ENCODE measurements at regions not wholly inside any gene's neighbourhood (a gene's known extent, or its start where the extent isn't known, plus 50 kb on each side); places are given as distances from the start of the nearest gene placed in this dataset.
"Not testable (repeated sequence)": the region's sequence is repeated elsewhere in the genome, so short reads cannot be mapped to it uniquely, and the experiment has no call there.

- H3K4me2 ChIP-seq, result peak overlapping the region; percentile 47
- no peaks in the 10 kb centered on the region for H3K27me3 ChIP-seq
- H3K9me3 ChIP-seq (ENCODE audit: low read depth), result no peaks in the 10 kb centered on the region
- H2AFZ ChIP-seq (replicated peaks), result peak overlapping the region; percentile 17
- Mint-ChIP-seq H3K4me1 (peaks cover 63% of the 10 kb centered on the region), H3K36me3 (no peaks in the 10 kb centered on the region), H3K4me3 (no peak overlapping the region), H3K9me3 (peaks cover 14% of the 10 kb centered on the region), H3K27ac (peak overlapping the region; percentile 78), H3K27me3 (ENCODE audit: insufficient read depth, low read depth) (peaks cover 6% of the 10 kb centered on the region)
- H4K20me1 ChIP-seq (ENCODE audit: low read depth), result no peaks in the 10 kb centered on the region
- no peak overlapping the region for H3K4me3 ChIP-seq
- no peaks in the 10 kb centered on the region for H3K36me3 ChIP-seq
- H3K4me1 ChIP-seq, result peaks cover 23% of the 10 kb centered on the region
- no peaks in the 10 kb centered on the region for H3K79me2 ChIP-seq (ENCODE audit: low read depth)
- TF ChIP-seq CTCF (IDR thresholded peaks at IDR 0.05) (no peak), EZH2 (IDR thresholded peaks at IDR 0.05) (no peak), EZH2phosphoT487 (IDR thresholded peaks at IDR 0.05) (no peak)
- H3K9ac ChIP-seq, result no peak overlapping the region
- peaks cover 3% of the 10 kb centered on the region for H3F3A ChIP-seq (ENCODE audit: low read depth)
- H3K27ac ChIP-seq, result no peak overlapping the region
- DNase-seq (ENCODE audit: low spot score), result peak; percentile 58
These were observed 527.0 kb upstream of the B3GAT1 start for GRCh38 chr11:134939031-134939430.

- H3K4me3 Mint-ChIP-seq, result no peak overlapping the region
- no peaks in the 10 kb centered on the region for H3K79me2 ChIP-seq (ENCODE audit: low read depth)
- H3K27ac ChIP-seq, result no peak overlapping the region
- no peak overlapping the region for H3K9ac ChIP-seq
- peaks cover 6% of the 10 kb centered on the region for H3K27me3 Mint-ChIP-seq (ENCODE audit: insufficient read depth, low read depth)
- no peaks in the 10 kb centered on the region for H4K20me1 ChIP-seq (ENCODE audit: low read depth)
- H3K4me3 ChIP-seq, result no peak overlapping the region
- peaks cover 17% of the 10 kb centered on the region for H3K9me3 Mint-ChIP-seq
- no peaks in the 10 kb centered on the region for H3K9me3 ChIP-seq (ENCODE audit: low read depth)
- H3K27me3 ChIP-seq, result no peaks in the 10 kb centered on the region
- no peaks in the 10 kb centered on the region for H3K36me3 ChIP-seq
- H3K4me1 ChIP-seq, result peaks cover 23% of the 10 kb centered on the region
- peak overlapping the region; percentile 15 for H3K27ac Mint-ChIP-seq
- no peaks in the 10 kb centered on the region for H3K36me3 Mint-ChIP-seq
- TF ChIP-seq CTCF (IDR thresholded peaks at IDR 0.05) (no peak), EZH2phosphoT487 (IDR thresholded peaks at IDR 0.05) (no peak), EZH2 (IDR thresholded peaks at IDR 0.05) (no peak)
- no peak for DNase-seq (ENCODE audit: low spot score)
- H3F3A ChIP-seq (ENCODE audit: low read depth), result peaks cover 3% of the 10 kb centered on the region
- H3K4me2 ChIP-seq, result peak overlapping the region; percentile 47
- H2AFZ ChIP-seq (replicated peaks), result peak overlapping the region; percentile 17
- H3K4me1 Mint-ChIP-seq, result peaks cover 55% of the 10 kb centered on the region
These were observed 526.2 kb upstream of the B3GAT1 start for GRCh38 chr11:134938212-134938611.

- H4K20me1 ChIP-seq (ENCODE audit: low read depth); H3K79me2 ChIP-seq (ENCODE audit: low read depth); H3K27me3 ChIP-seq; H3K27ac ChIP-seq; H3K9ac ChIP-seq; H3K4me3 ChIP-seq; H3F3A ChIP-seq (ENCODE audit: low read depth); H3K27ac Mint-ChIP-seq; H3K9me3 ChIP-seq (ENCODE audit: low read depth); H3K4me2 ChIP-seq; DNase-seq (ENCODE audit: low spot score); H3K4me3 Mint-ChIP-seq; H3K36me3 ChIP-seq; H3K36me3 Mint-ChIP-seq; H3K27me3 Mint-ChIP-seq (ENCODE audit: insufficient read depth, low read depth); H2AFZ ChIP-seq (replicated peaks): not testable (repeated sequence)
- H3K4me1 Mint-ChIP-seq, result peaks cover 46% of the 10 kb centered on the region
- H3K4me1 ChIP-seq, result peaks cover 23% of the 10 kb centered on the region
- peaks cover 21% of the 10 kb centered on the region for H3K9me3 Mint-ChIP-seq
These were observed 525.2 kb upstream of the B3GAT1 start for GRCh38 chr11:134937193-134937592.

- Histone ChIP-seq H3F3A (ENCODE audit: low read depth) (no peaks in the 10 kb centered on the region), H3K9me3 (ENCODE audit: low read depth) (no peaks in the 10 kb centered on the region), H3K4me1 (no peaks in the 10 kb centered on the region), H3K4me2 (no peak overlapping the region), H3K27me3 (no peaks in the 10 kb centered on the region), H3K4me3 (no peak overlapping the region), H2AFZ (replicated peaks) (no peak overlapping the region), H3K9ac (no peak overlapping the region), H3K36me3 (no peaks in the 10 kb centered on the region), H3K79me2 (ENCODE audit: low read depth) (no peaks in the 10 kb centered on the region), H3K27ac (no peak overlapping the region), H4K20me1 (ENCODE audit: low read depth) (no peaks in the 10 kb centered on the region)
- DNase-seq (ENCODE audit: low spot score), result no peak
- H3K4me1 Mint-ChIP-seq, result peaks cover 4% of the 10 kb centered on the region
- H3K27me3 Mint-ChIP-seq (ENCODE audit: insufficient read depth, low read depth), result no peaks in the 10 kb centered on the region
- TF ChIP-seq CTCF (IDR thresholded peaks at IDR 0.05) (no peak), EZH2phosphoT487 (IDR thresholded peaks at IDR 0.05) (no peak), EZH2 (IDR thresholded peaks at IDR 0.05) (no peak)
- peaks cover 25% of the 10 kb centered on the region for H3K9me3 Mint-ChIP-seq
- H3K36me3 Mint-ChIP-seq, result no peaks in the 10 kb centered on the region
- no peak overlapping the region for H3K4me3 Mint-ChIP-seq
- no peak overlapping the region for H3K27ac Mint-ChIP-seq
These were observed 520.7 kb upstream of the B3GAT1 start for GRCh38 chr11:134932761-134933160.
